DND-41 (cell line): ENCODE measurements at regions not wholly inside any gene's neighbourhood (a gene's known extent, or its start where the extent isn't known, plus 50 kb on each side); places are given as distances from the start of the nearest gene placed in this dataset.

ENCODE experiments used
- EZH2 ChIP-seq: IDR thresholded peaks from 3 replicates; pipeline ENCODE4 v1.6.1; 2012; ENCODE audit warnings: borderline replicate concordance, low read depth, mild to moderate bottlenecking, moderate library complexity, low read length, inconsistent platforms; ENCODE audit not compliant: severe bottlenecking
- TF ChIP-seq, protein P1 (sequence below): IDR thresholded peaks from 2 replicates; pipeline ENCODE4 v1.5.1; 2012; ENCODE audit warnings: borderline replicate concordance, low read length, moderate library complexity, mild to moderate bottlenecking; ENCODE audit not compliant: poor library complexity, severe bottlenecking; ENCODE audit errors: extremely low read depth

DNA sequence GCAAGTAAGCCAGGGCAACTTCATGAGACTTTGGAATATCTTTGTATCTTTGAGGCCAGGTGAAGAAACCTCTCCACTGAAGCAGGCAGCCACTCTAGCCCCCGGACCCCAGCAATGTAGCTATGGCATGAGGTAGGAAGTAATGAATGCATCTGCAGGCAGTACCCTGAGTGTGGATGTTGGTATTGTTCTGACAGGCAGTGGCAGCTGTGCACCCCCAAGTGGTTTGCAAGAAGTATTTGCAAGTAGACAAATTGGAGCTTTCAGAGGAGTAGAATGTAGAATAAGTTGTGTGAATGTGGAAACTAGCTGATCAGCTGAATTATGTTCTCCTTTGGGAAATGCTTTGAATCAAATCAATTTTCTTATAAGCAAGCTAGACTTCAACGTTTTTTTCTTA is 194.4 kb upstream of the PGR start:
- TF ChIP-seq, protein P1, sequence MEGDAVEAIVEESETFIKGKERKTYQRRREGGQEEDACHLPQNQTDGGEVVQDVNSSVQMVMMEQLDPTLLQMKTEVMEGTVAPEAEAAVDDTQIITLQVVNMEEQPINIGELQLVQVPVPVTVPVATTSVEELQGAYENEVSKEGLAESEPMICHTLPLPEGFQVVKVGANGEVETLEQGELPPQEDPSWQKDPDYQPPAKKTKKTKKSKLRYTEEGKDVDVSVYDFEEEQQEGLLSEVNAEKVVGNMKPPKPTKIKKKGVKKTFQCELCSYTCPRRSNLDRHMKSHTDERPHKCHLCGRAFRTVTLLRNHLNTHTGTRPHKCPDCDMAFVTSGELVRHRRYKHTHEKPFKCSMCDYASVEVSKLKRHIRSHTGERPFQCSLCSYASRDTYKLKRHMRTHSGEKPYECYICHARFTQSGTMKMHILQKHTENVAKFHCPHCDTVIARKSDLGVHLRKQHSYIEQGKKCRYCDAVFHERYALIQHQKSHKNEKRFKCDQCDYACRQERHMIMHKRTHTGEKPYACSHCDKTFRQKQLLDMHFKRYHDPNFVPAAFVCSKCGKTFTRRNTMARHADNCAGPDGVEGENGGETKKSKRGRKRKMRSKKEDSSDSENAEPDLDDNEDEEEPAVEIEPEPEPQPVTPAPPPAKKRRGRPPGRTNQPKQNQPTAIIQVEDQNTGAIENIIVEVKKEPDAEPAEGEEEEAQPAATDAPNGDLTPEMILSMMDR = no peak
- no peak for TF ChIP-seq EZH2
